H1 (cell line): ENCODE measurements at regions not wholly inside any gene's neighbourhood (a gene's known extent, or its start where the extent isn't known, plus 50 kb on each side); places are given as distances from the start of the nearest gene placed in this dataset.

Source experiments
- CTCF ChIA-PET: fragments of 300-600 bp; sonication (Branson Sonifier 250); formaldehyde crosslinking; loops from one replicate; lab custom pipeline; 2021; ENCODE audit not compliant: partially characterized antibody; lab: Charles Lee
- POLR2A ChIA-PET: fragments of 300-600 bp; sonication (Branson Sonifier 250); formaldehyde crosslinking; loops from one replicate; lab custom pipeline; 2021; ENCODE audit warnings: inconsistent platforms; ENCODE audit not compliant: partially characterized antibody; lab: Charles Lee
- DNase-seq, 2 experiments: peaks; one replicate each; pipeline versions ENCODE4 v3.0.0 to v3.0.0-alpha.2; 2010 to 2022; ENCODE audit warnings: low spot score in 2 of 2, low read depth in 1 of 2, mixed read lengths in 1 of 2
- FAIRE-seq: peaks from 2 replicates; lab custom pipeline; 2011; peaks lifted over from hg19 to GRCh38; lab: Jason Lieb, UNC
- H2AFZ ChIP-seq: 2 replicates; pipeline ENCODE4 v1.8.1; 2012; ENCODE audit warnings: low read length, inconsistent platforms
- H2AK5ac ChIP-seq: 2 replicates; pipeline ENCODE4 v1.6.1; 2013; ENCODE audit warnings: low read depth, low read length
- H2BK120ac ChIP-seq: replicated peaks from 2 replicates; pipeline ENCODE3; 2013; ENCODE audit warnings: low read depth, low read length, inconsistent platforms
- H2BK12ac ChIP-seq: 2 replicates; pipeline ENCODE4 v1.6.1; 2013; ENCODE audit warnings: low read depth, low read length
- H2BK15ac ChIP-seq: 2 replicates; pipeline ENCODE4 v1.6.1; 2013; ENCODE audit warnings: low read length
- H2BK20ac ChIP-seq: 2 replicates; pipeline ENCODE4 v1.6.1; 2013; ENCODE audit warnings: low read length
- H2BK5ac ChIP-seq: 2 replicates; pipeline ENCODE4 v1.6.1; 2013; ENCODE audit warnings: low read depth, low read length
- H3K14ac ChIP-seq: 2 replicates; pipeline ENCODE4 v1.6.1; 2013; ENCODE audit warnings: inconsistent platforms; ENCODE audit not compliant: insufficient read length
- H3K18ac ChIP-seq: 2 replicates; pipeline ENCODE4 v1.6.1; 2013; ENCODE audit warnings: low read length; ENCODE audit errors: extremely low read depth
- H3K23ac ChIP-seq: 2 replicates; pipeline ENCODE4 v1.6.1; 2013; ENCODE audit warnings: inconsistent platforms; ENCODE audit not compliant: insufficient read length
- H3K23me2 ChIP-seq: 2 replicates; pipeline ENCODE4 v1.6.1; 2013; ENCODE audit warnings: low read depth, low read length
- H3K27ac ChIP-seq: 2 replicates; pipeline ENCODE4 v1.6.1; 2011; ENCODE audit warnings: low read depth, low read length, inconsistent platforms
- H3K27me3 ChIP-seq, 4 experiments: replicated peaks in 1 of 4; 1 replicate in 1 of 4; 2 replicates in 3 of 4; pipeline versions ENCODE4 v1.6.1 to v1.8.1; 2011 to 2013; ENCODE audit warnings: low read length in 3 of 4, mild to moderate bottlenecking in 3 of 4, inconsistent platforms in 2 of 4, mixed read lengths in 2 of 4, moderate library complexity in 1 of 4; ENCODE audit not compliant: control insufficient read depth in 3 of 4, insufficient read depth in 3 of 4; ENCODE audit errors: extremely low read depth in 1 of 4
- H3K36me3 ChIP-seq, 4 experiments: 2 replicates each; pipeline versions ENCODE4 v1.6.1 to v1.8.1; 2011 to 2013; ENCODE audit warnings: mild to moderate bottlenecking in 4 of 4, low read length in 3 of 4, moderate library complexity in 2 of 4, control low read depth in 1 of 4, inconsistent platforms in 1 of 4; ENCODE audit not compliant: insufficient read depth in 4 of 4, control insufficient read depth in 2 of 4
- H3K4ac ChIP-seq: replicated peaks from 2 replicates; pipeline ENCODE3; 2013; ENCODE audit warnings: low read length, low read depth, mixed read lengths, inconsistent platforms; ENCODE audit not compliant: insufficient read length
- H3K4me1 ChIP-seq, 4 experiments: replicated peaks in 1 of 4; 1 replicate in 1 of 4; 2 replicates in 3 of 4; pipeline versions ENCODE4 v1.6.1 to v1.8.1; 2011 to 2013; ENCODE audit warnings: low read length in 3 of 4, inconsistent platforms in 2 of 4, mixed read lengths in 1 of 4; ENCODE audit not compliant: insufficient read depth in 4 of 4, control insufficient read depth in 3 of 4
- H3K4me2 ChIP-seq, 2 experiments: 2 replicates each; pipeline versions ENCODE4 v1.6.1 to v1.8.1; 2011 to 2013; ENCODE audit warnings: low read depth in 2 of 2, low read length in 2 of 2, control low read depth in 1 of 2, inconsistent platforms in 1 of 2, mild to moderate bottlenecking in 1 of 2; ENCODE audit not compliant: insufficient read depth in 1 of 2
- H3K4me3 ChIP-seq, 4 experiments: fragments of 200-600, 300-600 bp in 1 of 4; sonication (generic), shearing (Covaris generic), sonication (Bioruptor Twin) in 1 of 4; 2 replicates each; pipeline versions ENCODE4 v1.5.1 to v1.8.1; 2011 to 2016; ENCODE audit warnings: low read length in 4 of 4, low read depth in 3 of 4, control low read depth in 2 of 4, inconsistent platforms in 2 of 4, mild to moderate bottlenecking in 2 of 4, mixed read lengths in 1 of 4, moderate library complexity in 1 of 4; ENCODE audit not compliant: insufficient read depth in 2 of 4; ENCODE audit errors: extremely low read depth in 1 of 4
- H3K56ac ChIP-seq: replicated peaks from 2 replicates; pipeline ENCODE3; 2013; ENCODE audit warnings: low read depth, mild to moderate bottlenecking, mixed read lengths, low read length, inconsistent platforms; ENCODE audit not compliant: insufficient read length
- H3K79me1 ChIP-seq: 2 replicates; pipeline ENCODE4 v1.6.1; 2013; ENCODE audit warnings: low read depth, low read length, control low read depth
- H3K79me2 ChIP-seq, 2 experiments: 2 replicates each; pipeline versions ENCODE4 v1.6.1 to v1.8.1; 2012 to 2013; ENCODE audit warnings: low read length in 2 of 2, mild to moderate bottlenecking in 2 of 2, inconsistent platforms in 1 of 2; ENCODE audit not compliant: insufficient read depth in 2 of 2, control insufficient read depth in 1 of 2
- H3K9ac ChIP-seq, 4 experiments: replicated peaks in 1 of 4; 1 replicate in 1 of 4; 2 replicates in 3 of 4; pipeline versions ENCODE4 v1.6.1 to v1.8.1; 2011 to 2013; ENCODE audit warnings: low read depth in 3 of 4, low read length in 3 of 4, control low read depth in 2 of 4, mild to moderate bottlenecking in 2 of 4, moderate library complexity in 2 of 4, inconsistent platforms in 1 of 4; ENCODE audit errors: extremely low read depth in 1 of 4
- H3K9me3 ChIP-seq, 2 experiments: 2 replicates each; pipeline versions ENCODE4 v1.6.1 to v1.8.1; 2012 to 2013; ENCODE audit warnings: mild to moderate bottlenecking in 2 of 2, moderate library complexity in 2 of 2, control low read depth in 1 of 2, inconsistent platforms in 1 of 2, low read depth in 1 of 2, low read length in 1 of 2, mixed read lengths in 1 of 2; ENCODE audit not compliant: insufficient read depth in 2 of 2
- H4K20me1 ChIP-seq, 2 experiments: replicated peaks in 1 of 2; 2 replicates each; pipeline versions ENCODE3 to v1.8.1; 2011 to 2013; ENCODE audit warnings: inconsistent platforms in 2 of 2, low read length in 2 of 2, mild to moderate bottlenecking in 1 of 2; ENCODE audit not compliant: insufficient read depth in 2 of 2, control insufficient read depth in 1 of 2
- H4K5ac ChIP-seq: 2 replicates; pipeline ENCODE4 v1.6.1; 2013; ENCODE audit warnings: low read length, low read depth, mixed read lengths, inconsistent platforms; ENCODE audit not compliant: insufficient read length
- H4K8ac ChIP-seq: 2 replicates; pipeline ENCODE4 v1.8.0; 2013; ENCODE audit warnings: mild to moderate bottlenecking, moderate library complexity, low read length, inconsistent platforms; ENCODE audit not compliant: insufficient read depth; ENCODE audit errors: extremely low read depth
- H4K91ac ChIP-seq: replicated peaks from 2 replicates; pipeline ENCODE3; 2013; ENCODE audit warnings: low read length, mixed read lengths, inconsistent platforms; ENCODE audit not compliant: insufficient read length
- SIX5 ChIP-seq: IDR thresholded peaks from 2 replicates; pipeline ENCODE4 v1.6.1; 2011; ENCODE audit warnings: mild to moderate bottlenecking, low read depth, low read length
- WGBS, 2 experiments: shearing (Covaris generic) in 1 of 2; methylation state at CpG; one replicate each; pipeline versions ENCODE4 v1.1.6 to v1.1.7; 2013 to 2015; ENCODE audit warnings: low lambda C conversion rate in 2 of 2, mixed read lengths in 2 of 2, inconsistent platforms in 1 of 2, low coverage in 1 of 2, missing lambda C conversion rate in 1 of 2; ENCODE audit not compliant: insufficient replicate concordance in 2 of 2, insufficient coverage in 1 of 2, insufficient read length in 1 of 2; ENCODE audit errors: extremely low coverage in 1 of 2, missing lambda C conversion rate in 1 of 2; 5-methylcytosine and 5-hydroxymethylcytosine counted together

- Histone ChIP-seq H3K9ac (no peak overlapping the region), H3K27me3 (no peaks in the 10 kb centered on the region), H3K9me3 (no peaks in the 10 kb centered on the region), H3K23me2 (peaks cover 3% of the 10 kb centered on the region; the same call in 1 of the 2 replicates), H3K23ac (no peak overlapping the region), H3K36me3 (no peaks in the 10 kb centered on the region), H3K14ac (no peak overlapping the region), H3K4ac (no peak overlapping the region), H2BK120ac (no peak overlapping the region), H3K79me2 (no peaks in the 10 kb centered on the region), H3K4me2 (no peak overlapping the region), H3K18ac (no peak overlapping the region), H3K27ac (no peak overlapping the region), H2BK20ac (no peak overlapping the region), H4K8ac (no peak overlapping the region), H2AK5ac (no peak overlapping the region), H3K56ac (no peak overlapping the region), H2BK12ac (no peak overlapping the region), H4K20me1 (no peaks in the 10 kb centered on the region), H3K79me1 (no peaks in the 10 kb centered on the region), H4K91ac (no peak overlapping the region), H3K4me3 (no peak overlapping the region), H2BK15ac (no peak overlapping the region), H4K5ac (no peak overlapping the region), H2BK5ac (no peak overlapping the region), H2AFZ (no peak overlapping the region), H3K4me1 (no peaks in the 10 kb centered on the region)
- no peak for TF ChIP-seq SIX5
- FAIRE-seq (no peak), DNase-seq (no peak)
- ChIA-PET CTCF (interaction anchor here (0.7 to 1.2 kb wide), 3 partner anchors 8 to 57 kb away, joined by 3 to 4 read pairs (median 3); no protein-coding TSS in a partner anchor), POLR2A (interaction anchor here (1.2 kb wide), 1 partner anchor 8 kb away, joined by 4 read pairs; no protein-coding TSS in a partner anchor)
- WGBS, 2 experiments: 87% methylated on average over 8 of the region's 8 CpGs; no CpG with 5 or more reads in 1 of the 2 experiments
These were observed 146.3 kb downstream of the SNX19 start for GRCh38 chr11:130769782-130770535.
